Stimulated activated CD4-positive, alpha-beta T cell treated with anti-CD3 and anti-CD28 coated beads, Interleukin-1b, Interleukin-23, amount 100 ng/mL, for 24 hours (primary cell): ENCODE measurements at regions not wholly inside any gene's neighbourhood (a gene's known extent, or its start where the extent isn't known, plus 50 kb on each side); places are given as distances from the start of the nearest gene placed in this dataset.

Experiments used
- DNase-seq, 4 experiments: peaks; one replicate each; pipeline ENCODE4 v3.0.0-alpha.2; 2020; ENCODE audit warnings: low read depth in 4 of 4, low spot score in 1 of 4

DNA sequence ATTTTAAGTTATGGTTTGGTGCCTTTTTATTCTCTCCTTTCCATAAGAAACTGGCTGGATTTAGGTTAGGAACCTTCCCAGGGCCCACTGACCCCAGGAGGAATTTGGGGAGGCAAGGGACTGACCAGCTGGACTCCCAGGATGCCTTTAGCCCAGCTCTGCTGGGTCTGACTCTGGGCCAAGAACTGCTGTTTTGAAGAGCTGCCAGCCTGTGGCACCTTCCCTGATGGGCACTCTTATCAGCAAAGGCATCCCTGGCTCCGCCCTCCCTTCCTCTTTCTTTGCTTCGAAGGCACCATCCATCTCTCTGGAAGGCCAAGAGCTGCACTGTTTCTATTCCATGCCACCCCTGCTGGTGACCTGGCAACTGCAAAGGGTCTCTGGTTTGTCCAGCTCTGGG, 174.7 kb downstream of the POU4F1 start:
- DNase-seq: no peak

DNA sequence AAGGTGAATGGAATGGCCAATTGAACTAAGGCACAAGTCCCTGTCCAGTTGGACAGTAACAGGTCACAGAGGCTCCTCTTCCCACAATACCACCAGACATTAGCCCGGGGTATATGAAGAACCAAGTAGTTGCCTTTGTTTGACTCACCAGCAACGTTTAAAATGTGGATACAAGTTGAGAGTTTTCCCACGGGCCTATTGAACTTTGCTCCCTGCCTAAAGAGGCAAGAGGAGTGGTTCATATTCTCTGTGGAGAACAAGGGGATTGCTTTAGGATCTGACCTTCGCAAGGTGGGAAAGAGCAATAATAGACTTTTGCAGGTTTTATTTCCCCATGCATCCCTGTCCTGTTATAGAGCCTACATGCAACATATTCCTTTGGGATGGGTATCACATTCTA, 177.2 kb downstream of the POU4F1 start:
- DNase-seq: no peak

DNA sequence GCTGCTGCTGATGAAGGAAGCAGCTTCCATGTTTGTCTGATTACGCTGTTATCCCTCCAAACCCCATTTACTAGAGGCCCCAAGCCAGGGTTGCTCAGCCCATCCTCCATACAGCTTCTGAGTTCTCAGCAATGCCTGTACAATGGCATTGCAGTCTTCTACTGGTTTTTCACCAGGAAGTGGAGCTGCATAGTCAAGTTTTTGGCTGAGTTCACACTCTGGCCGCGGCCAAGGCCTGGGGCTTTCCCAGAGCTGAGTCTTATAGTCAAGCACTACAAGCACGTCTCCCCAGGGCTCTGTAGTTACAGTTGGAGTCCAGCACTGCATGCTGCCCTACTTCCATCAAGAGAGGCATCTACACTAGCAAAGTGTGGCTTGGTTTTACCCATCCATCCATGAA, 182.5 kb downstream of the POU4F1 start:
- DNase-seq: no peak

DNA sequence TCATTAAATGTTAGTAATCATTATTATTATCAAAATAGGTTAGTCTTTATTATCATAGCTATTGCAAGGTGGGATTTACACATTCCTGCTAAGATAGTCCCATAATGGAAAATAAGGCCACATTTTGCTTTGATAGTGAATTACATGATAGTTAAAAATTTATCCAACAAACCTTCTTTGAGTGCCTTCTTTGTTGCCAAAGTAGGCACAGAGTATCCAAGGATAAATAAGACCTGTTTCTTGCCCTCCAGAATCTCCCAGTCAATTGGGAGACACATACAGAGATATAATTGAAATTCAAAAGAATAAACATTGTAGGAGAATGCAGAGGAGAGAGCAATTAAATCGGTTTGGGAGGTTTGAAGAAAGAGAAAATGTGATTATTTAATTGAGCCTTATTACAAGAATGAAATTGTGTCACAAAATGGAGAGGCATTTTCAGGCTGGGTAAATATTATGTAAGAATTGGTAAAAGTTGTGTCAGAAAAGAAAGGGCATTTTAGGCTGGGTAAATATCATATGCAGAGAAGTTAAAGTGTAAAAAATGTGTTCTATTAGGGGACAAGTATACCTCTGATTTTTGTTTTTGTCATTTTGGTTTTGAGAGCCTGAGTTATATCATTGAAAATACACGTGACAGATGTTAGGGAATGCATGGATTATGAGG, 189.3 kb downstream of the POU4F1 start:
- no peak for DNase-seq

DNA sequence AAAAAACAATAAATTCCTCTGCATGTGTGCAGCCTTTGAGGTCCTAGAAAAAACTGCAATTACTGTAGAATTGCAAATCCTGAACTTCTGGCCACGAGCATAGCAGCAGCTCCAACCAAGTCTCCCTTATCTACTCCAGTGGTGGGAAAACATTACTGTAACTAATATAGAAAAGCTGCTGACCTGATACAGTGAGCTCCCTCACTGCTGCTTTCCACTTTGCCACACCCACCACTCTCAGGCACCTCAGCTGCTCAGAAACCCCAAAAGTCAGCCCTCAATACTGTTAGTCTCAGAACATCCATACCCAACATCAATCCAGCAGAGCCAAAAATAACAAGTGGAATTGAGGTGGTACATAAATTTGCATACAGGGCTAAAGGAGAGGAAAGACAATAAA, 192.5 kb downstream of the POU4F1 start:
- DNase-seq: no peak

DNA sequence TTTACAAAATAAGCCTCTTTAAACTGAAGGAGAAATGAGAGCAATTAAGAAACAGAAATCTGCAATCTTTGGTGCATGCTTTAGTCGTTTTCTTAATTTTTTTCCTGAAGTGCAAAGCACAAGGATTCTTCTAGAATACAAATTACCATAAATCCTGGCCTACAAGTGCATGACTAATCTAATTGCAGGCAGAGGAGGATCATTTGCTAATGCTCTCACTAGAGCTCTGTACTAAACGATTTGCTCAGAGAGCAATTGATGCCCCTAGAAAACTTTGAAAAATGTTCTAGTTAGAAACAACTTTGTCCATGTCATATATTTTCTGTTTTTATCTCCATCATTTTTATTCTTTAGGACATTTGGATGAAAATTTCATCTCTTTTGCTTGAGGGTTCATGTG, 193.2 kb downstream of the POU4F1 start:
- no peak for DNase-seq

DNA sequence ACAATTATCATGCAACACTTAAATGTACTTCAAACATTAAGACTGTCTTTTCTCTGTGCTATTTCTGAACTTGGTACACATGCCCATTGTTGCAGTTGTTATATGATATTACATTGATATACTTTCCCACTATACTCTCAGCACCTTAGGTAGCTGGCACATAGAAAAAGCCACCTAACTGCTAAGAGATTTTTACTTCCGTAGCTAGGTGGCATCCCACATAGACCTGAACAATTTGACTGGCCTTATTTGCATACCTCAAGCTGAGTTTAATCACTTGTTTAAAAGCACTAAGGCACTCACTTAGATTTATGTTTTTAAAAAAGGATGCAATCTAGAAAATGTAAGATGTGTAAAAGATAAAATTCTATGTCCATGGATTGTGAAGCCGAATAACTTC, 194.2 kb downstream of the POU4F1 start:
- no peak for DNase-seq

DNA sequence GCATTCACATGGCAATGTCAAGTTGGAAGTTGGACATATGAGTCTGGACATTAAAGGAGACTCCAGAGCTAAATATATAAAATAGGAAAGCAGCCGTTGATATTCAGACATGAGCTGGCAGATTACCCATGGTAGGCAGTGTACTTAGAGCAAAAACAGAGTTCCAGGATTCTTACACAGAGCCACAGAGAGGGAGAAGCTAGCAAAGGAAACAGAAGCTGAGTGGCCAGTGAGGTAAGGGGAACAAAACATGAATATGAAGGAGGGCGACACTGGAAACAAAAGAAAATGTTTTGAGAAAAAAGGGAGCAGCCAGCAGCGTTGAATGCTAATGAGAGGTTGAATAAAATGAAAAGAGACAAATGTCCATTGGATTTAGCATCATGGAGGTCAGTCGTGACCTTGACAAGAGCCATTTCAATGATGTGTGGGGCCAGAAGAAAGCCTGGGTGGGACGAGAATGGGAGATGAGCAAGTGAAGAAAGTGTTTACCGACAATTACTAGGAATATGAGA, 198.4 kb downstream of the POU4F1 start:
- no peak for DNase-seq

DNA sequence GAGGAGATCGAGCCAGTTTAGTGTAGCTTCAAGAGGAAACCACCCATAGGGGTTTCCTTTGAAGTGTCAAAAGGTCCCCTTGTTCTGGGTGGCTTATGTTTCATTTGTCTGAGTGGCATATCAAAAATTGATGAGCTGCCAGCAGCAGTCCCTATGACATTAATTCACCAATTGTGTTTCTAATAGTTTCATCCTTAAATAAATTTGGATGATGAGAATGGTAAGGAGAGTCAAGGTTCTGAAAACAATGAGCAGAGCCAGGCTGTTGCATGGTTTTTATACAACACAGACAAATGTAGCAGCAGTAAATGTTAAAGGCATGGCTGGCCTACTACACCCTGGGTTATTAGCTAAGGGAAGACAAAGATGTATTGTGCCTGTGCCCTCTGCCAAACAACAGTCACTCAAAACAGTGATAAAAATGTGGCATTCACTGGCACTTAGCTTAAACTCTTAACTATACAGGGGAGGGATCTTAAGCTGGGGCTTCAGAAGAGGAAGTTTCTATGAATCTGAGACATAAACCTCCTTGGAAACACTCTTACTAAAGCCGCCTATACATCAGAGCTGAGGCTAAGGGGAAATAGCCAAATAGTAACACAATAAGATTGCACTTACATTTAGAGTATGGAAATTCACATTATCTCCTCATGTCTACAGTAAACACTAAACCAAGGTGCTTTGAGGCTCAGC, 200.5 kb downstream of the POU4F1 start:
- DNase-seq: no peak

DNA sequence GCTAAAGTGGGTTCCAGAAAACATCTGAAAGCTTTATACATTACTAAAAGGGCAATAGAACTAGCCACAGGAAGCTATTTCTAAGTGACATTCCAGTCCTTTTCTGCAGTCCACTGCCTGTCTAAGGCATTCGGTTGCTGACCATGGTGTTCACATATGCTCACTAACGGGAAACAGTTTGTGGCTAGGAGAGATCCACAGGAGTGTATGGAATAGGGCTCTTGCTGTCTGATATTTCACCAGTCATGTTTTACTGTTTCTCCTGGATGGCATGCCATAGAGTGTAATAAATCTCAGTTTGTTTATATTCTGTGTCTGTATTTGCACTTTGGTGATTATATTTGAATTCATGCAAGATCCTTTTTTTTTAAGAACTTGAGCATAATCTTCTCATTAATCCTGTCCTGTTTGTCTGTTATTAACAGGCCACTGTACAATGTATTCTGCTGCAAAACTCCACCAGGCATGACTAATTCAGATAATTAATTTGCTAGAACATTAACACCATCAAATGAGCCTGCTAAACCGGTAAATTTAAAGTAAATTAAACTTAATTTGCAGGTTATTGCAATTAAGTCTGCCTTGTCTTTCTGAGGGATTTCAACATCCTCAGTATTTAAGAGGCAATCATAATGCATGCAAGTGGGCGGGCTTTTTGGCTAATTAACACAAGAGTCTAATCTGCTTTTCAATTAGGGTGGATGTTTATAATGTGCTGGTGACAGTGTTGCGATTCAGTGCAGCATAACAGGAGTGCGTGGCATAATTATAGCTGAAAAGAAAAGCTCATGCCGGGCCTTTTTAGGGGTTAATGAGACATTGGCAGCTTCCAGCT, 201.3 kb downstream of the POU4F1 start:
- DNase-seq: no peak

DNA sequence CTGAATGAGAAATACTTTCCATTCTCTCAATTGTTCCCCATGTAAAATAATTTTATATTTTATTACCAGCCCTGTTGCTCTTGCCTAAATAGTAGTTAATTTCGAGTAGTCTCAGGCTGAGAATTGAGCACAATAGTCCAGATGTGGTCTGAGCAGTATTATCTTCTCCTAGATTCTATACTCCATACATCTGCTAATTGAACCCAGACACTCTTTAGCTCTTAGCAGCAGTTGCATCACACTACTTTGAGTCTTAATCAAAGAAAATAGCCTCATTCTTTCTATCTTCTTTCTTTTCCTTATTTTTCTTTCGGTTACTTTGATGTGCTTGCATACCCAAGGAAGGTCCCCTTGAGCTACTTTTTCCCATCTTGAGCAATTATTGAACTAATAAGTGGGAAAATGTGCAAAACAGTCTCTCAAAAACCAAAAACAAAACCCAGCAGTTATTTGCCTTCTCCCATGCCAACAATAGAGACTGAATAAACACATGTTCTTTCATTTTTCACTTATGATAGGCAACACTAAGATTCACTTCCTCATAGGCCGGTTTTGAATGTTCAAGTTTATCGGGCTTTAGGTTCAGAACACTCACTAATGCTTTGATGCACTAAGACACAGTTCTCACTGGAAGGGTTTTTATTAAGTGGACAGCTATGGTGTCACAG, 204.5 kb downstream of the POU4F1 start:
- no peak for DNase-seq

DNA sequence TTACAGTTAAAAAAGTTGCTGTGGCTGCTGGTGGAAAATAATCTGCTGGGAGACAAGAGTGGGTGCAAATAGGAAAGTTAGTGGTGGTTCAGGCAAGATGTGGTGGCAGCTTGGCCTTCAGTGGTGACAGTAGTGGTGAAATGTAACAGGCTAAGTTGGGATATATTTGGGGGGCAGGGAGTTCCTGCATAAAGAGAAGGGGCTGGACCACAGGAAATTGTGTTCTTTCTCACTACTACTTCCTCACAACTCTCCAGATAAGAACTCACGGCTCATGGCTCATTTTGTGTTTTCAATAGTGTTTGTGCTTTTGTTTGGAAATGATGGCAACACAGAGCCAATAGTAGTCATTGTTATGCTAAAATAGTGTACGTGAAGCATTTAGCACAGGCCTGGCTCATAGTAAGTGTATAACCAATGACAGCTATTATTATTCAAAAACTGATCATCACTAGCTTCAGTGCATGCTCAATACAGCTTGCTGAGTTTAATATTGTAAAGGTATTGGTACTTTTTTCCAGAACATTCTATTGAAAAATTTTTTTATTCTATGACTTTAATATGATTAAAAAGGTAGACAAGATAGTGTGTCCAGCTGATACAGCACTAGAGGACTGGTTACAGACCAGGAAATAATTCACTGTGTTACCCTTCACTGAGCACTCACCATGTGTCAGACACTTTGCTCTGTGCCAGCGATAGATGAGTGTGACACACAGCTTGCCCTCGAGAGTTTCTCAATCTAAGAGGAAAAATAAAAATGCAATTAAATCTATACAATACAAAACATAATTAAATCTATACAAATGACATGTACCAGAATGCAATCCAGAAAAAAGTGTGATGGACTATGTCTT, 209.8 kb downstream of the POU4F1 start:
- no peak for DNase-seq

DNA sequence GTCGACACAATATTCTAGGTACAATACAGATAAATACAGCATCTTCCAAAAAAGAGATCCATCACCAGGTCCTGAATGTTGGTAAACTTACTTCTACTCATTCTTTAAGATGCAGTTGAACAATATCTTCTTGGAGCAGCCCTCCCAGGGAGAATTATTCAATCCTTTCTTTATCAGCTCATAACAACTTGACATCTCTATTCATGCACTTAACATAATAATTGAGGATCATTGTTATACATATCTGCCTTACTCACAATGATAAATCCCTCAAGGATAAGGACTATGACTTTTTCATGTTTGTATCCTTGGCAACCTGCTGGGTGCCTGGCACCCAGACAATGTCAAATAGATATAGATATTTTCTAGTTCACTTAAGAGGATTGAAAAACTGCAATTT, 219.5 kb downstream of the POU4F1 start:
- no peak for DNase-seq

DNA sequence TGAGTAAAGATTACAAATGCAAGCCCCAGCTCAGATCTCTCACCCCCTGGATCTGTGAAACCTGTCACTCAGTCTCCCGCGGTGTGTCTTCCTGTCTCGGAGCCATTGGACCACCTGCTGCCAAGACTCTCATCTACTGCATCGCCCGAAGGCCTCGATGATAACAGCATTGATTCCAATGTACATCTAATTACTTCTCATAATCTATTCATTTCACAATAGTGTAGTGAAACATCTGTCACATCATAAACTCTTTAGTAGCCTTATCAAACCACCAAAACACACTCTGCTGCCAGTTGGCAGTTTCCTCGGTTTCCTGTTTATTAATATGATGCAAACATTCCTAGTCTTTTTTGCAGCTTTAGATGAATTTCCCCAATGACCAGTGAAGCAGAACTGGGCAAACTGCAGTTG, 220.3 kb downstream of the POU4F1 start:
- no peak for DNase-seq

DNA sequence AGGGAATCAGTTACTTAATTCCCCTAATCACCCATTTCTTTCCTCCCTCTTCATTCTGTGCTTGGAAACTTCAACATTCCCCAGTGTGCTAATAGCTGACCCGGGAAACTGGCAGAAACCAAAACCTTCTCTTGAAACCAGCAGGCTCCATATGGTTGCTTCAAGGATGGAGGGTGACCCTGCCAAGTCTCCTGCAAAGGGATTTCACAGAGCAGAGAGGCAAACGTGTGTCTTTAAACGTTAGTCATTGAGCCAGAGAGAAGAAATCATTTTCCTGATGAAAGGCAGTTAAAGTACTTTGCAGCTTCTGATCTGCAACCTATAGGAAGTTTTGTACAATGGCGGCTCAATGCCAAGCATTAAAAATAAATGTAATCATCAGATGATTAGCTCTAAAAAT, 220.9 kb downstream of the POU4F1 start:
- DNase-seq: no peak

DNA sequence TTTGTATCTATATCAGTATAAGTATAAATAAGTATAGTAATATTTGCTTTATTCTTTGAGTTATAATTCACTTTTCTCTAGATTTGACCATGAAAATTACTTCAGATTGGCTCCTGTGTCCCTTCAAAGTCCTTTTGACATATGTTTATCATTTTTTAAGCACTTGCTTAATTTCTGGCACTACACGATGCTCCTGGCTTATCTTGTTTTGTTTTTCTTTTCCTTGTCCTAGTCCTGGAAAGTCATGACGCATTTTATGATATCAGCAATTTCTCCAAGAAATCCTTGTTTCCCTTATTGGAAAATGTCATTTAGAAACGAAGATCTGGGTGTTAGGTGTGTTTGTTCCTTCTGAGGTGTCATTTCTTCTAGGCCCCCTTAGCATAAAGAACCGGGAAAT, 226.5 kb downstream of the POU4F1 start:
- DNase-seq: no peak

DNA sequence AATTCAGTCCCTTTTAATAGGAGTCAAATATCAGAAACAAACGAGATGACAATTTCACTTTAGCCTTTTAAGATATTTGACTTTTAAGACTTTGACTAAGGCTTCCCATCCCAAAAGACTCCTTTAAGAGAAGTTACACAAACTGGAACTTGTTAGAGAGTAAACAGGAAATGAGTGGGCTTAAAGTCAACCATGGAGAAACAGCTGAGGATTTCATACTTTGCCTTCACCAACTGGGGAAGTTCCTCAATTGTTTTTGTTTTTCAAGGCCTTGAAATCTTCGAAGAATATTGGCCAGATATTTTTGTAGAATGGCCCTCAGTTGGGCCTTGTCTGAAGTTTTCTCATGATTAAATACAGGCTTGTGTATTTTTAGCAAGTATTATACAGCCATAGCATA, 227.3 kb downstream of the POU4F1 start:
- no peak for DNase-seq

DNA sequence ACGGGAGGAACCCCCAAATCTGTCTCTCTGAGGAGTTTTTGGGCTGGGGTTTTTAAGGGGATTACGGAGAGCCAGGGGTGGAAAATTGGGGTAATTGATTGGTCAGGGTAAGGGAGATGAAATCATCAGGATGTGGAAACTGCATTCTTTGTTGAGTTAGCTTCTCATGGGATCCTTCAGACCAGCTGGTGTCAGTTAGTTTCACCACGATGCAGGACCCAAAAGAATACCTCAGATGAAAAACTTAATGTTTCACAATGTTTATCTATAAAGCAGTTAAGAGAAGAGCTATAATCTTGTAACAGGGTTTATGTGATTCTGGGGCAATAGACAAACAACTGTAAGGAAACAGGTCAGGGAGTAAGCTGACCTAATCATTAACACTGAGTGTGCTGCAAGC, 230.8 kb downstream of the POU4F1 start:
- DNase-seq: no peak

DNA sequence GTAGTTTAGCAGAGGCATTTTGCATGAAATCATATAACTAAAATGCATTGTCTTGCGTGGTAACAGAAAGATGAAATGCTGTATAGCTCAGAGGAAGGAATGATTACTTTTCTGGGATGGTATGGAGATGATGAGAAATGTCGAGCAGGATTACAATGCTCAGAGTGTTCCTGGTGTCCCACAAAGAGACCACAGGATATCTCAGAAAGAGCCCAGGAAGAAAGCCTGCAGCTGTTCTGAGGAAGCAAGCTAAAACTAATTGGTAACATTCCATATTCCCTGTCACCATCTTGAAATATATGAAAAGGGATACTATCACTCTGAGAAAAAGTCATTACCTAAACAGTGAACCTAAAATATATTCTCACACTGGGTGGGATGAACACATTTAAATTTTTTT, 233.1 kb downstream of the POU4F1 start:
- no peak for DNase-seq

DNA sequence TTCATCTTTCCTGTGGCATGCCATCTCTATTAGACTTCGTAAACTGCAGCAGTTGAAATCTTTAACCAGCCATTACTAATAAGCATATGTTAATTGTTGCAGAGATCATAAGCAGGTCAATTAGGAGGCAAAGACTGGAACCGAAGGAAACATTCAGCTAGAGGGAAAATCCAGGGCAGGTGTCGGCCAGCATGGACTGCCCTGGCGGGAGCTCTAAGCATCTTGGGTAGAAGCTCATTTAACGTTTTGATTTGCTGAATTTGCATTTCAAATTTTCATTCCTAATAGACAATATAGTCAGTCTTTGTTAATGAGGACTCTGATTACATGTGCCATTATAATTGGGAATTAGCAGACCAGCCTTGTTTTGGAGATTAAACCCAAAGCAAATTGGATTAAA, 238.6 kb downstream of the POU4F1 start:
- DNase-seq: no peak

DNA sequence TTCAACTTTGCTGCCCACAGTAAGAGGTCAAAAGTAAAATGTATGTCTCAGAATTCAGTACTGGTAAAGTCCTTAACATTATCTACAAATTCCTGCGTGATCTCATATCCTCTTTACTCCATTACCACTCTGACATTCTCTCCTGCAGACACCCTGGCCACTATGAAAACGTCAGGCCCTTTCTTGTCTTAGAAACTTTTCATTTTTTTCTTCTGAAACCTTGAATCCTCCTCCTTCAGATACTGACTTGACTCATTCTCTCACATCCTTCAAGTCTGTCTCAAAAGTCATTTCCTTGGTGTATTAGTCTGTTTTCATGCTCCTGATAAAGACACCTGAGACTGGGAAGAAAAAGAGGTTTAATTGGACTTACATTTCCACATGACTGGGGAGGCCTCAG, 262.3 kb downstream of the POU4F1 start:
- no peak for DNase-seq
